ENCODE measurements at regions not wholly inside any gene's neighbourhood (a gene's known extent, or its start where the extent isn't known, plus 50 kb on each side); places are given as distances from the start of the nearest gene placed in this dataset.
"Not testable (repeated sequence)": the region's sequence is repeated elsewhere in the genome, so short reads cannot be mapped to it uniquely, and the experiment has no call there.

- intact Hi-C loops (cut with DNase I): no loop called here
- Histone ChIP-seq H3K4me3 (no peak overlapping the region), H3K27ac (no peak overlapping the region), H3K36me3 (no peaks in the 10 kb centered on the region), H3K9me3 (no peaks in the 10 kb centered on the region), H3K4me1 (no peaks in the 10 kb centered on the region), H3K27me3 (no peaks in the 10 kb centered on the region)
- ATAC-seq (no peak), DNase-seq (no peak)
- TF ChIP-seq CTCF (IDR thresholded peaks at IDR 0.05): no peak
These were observed 422.2 kb upstream of the MTPN start for GRCh38 chr7:136399385-136399784.

GRCh38 chr7:136392856-136393255 is 415.7 kb upstream of the MTPN start:
- no peak overlapping the region for H3K27ac ChIP-seq
- no peaks in the 10 kb centered on the region for H3K4me1 ChIP-seq
- TF ChIP-seq CTCF (IDR thresholded peaks at IDR 0.05): no peak

GRCh38 chr7:136391371-136391770 is 414.2 kb upstream of the MTPN start:
- Histone ChIP-seq H3K27ac (no peak overlapping the region), H3K9me3 (no peaks in the 10 kb centered on the region), H3K27me3 (no peaks in the 10 kb centered on the region), H3K4me3 (no peak overlapping the region), H3K36me3 (no peaks in the 10 kb centered on the region), H3K4me1 (no peaks in the 10 kb centered on the region)
- no peak for TF ChIP-seq CTCF (IDR thresholded peaks at IDR 0.05)
- intact Hi-C loops (cut with DNase I): no loop called here
- no peak for DNase-seq
- ATAC-seq: no peak

More at GRCh38 chr7:136392856-136393255, 415.7 kb upstream of the MTPN start:
- intact Hi-C loops (cut with DNase I): no loop called here
- Histone ChIP-seq H3K9me3 (no peaks in the 10 kb centered on the region), H3K27me3 (no peaks in the 10 kb centered on the region), H3K4me3 (no peak overlapping the region), H3K36me3 (no peaks in the 10 kb centered on the region)
- no peak for DNase-seq
- no peak for ATAC-seq

GRCh38 chr7:136389933-136390332 is 412.8 kb upstream of the MTPN start:
- Histone ChIP-seq H3K4me1 (no peaks in the 10 kb centered on the region), H3K27ac (no peak overlapping the region), H3K27me3 (no peaks in the 10 kb centered on the region), H3K4me3 (no peak overlapping the region), H3K9me3 (no peaks in the 10 kb centered on the region), H3K36me3 (no peaks in the 10 kb centered on the region)
- no peak for TF ChIP-seq CTCF (IDR thresholded peaks at IDR 0.05)
- no peak for DNase-seq
- no peak for ATAC-seq
- intact Hi-C loops (cut with DNase I): no loop called here

- ATAC-seq: no peak
- intact Hi-C loops (cut with DNase I): no loop called here
- no peak overlapping the region for H3K4me3 ChIP-seq
These were observed 409.7 kb upstream of the MTPN start for GRCh38 chr7:136386876-136387275.

GRCh38 chr7:136371409-136371808 is 394.2 kb upstream of the MTPN start:
- intact Hi-C loops (cut with DNase I); H3K27me3 ChIP-seq; H3K9me3 ChIP-seq; H3K27ac ChIP-seq; H3K4me3 ChIP-seq; H3K36me3 ChIP-seq; H3K4me1 ChIP-seq; ATAC-seq; DNase-seq: not testable (repeated sequence)

More at GRCh38 chr7:136386876-136387275, 409.7 kb upstream of the MTPN start:
- no peaks in the 10 kb centered on the region for H3K4me1 ChIP-seq
- no peaks in the 10 kb centered on the region for H3K9me3 ChIP-seq
- no peak for DNase-seq
- H3K27ac ChIP-seq: no peak overlapping the region
- H3K36me3 ChIP-seq: no peaks in the 10 kb centered on the region
- TF ChIP-seq CTCF (IDR thresholded peaks at IDR 0.05): no peak
- no peaks in the 10 kb centered on the region for H3K27me3 ChIP-seq

All from left lung (tissue), 4 donors.